Activated naive CD4-positive, alpha-beta T cell treated with anti-CD3 and anti-CD28 coated beads for 36 hours (primary cell): ENCODE measurements at regions not wholly inside any gene's neighbourhood (a gene's known extent, or its start where the extent isn't known, plus 50 kb on each side); places are given as distances from the start of the nearest gene placed in this dataset.

Experiments used
- CTCF ChIA-PET: fragments of 350-600 bp; sonication (Branson Sonifier 250); formaldehyde crosslinking; loops from one replicate; lab custom pipeline; 2021; ENCODE audit warnings: antibody characterized with exemption; lab: Charles Lee
- DNase-seq: peaks from one replicate; pipeline ENCODE4 v3.0.0-alpha.2; 2020
- H3K27ac Mint-ChIP-seq: one replicate; pipeline ENCODE4 v1.8.0; 2021; ENCODE audit warnings: mild to moderate bottlenecking, mixed read lengths
- H3K27me3 Mint-ChIP-seq: one replicate; pipeline ENCODE4 v1.8.0; 2021; ENCODE audit warnings: low read depth, mixed read lengths
- H3K36me3 Mint-ChIP-seq: one replicate; pipeline ENCODE4 v1.8.0; 2021; ENCODE audit warnings: low read depth, mixed read lengths
- H3K4me1 Mint-ChIP-seq: one replicate; pipeline ENCODE4 v1.8.0; 2021; ENCODE audit warnings: low read depth, mixed read lengths
- H3K4me3 Mint-ChIP-seq: one replicate; pipeline ENCODE4 v1.8.0; 2021; ENCODE audit warnings: mild to moderate bottlenecking, moderate library complexity, mixed read lengths
- H3K9me3 Mint-ChIP-seq: one replicate; pipeline ENCODE4 v1.8.0; 2021; ENCODE audit warnings: mixed read lengths
- intact Hi-C: fragments of 100-400 bp; cut with micrococcal nuclease; formaldehyde crosslinking; loops from one replicate; pipeline ENCODE4 v1.15.1; 2023

DNA sequence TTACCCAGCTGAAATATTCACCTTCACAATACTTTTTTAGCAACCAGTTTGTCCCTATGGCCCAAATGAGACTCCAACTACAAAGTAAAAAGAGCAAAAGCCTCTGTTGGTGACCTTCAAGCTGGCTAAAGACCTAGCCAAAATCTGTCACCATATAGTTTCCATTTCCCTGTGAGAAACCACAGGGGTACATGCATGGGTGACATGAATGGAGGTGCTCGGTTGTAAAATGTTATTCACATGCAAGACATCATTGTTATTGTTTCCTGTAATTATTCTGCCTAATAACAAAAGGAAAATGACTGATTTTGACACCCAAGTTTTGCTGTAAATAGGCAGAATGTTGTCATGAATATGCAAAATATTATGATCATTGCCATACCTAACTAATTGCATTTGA, 285.3 kb downstream of the ZNF608 start:
- CTCF ChIA-PET: no interaction called here
- intact Hi-C loops: no loop called here
- no peaks in the 10 kb centered on the region for H3K9me3 Mint-ChIP-seq
- no peaks in the 10 kb centered on the region for H3K4me1 Mint-ChIP-seq
- no peak overlapping the region for H3K27ac Mint-ChIP-seq
- no peaks in the 10 kb centered on the region for H3K27me3 Mint-ChIP-seq
- no peak for DNase-seq
- H3K4me3 Mint-ChIP-seq: no peak overlapping the region
- H3K36me3 Mint-ChIP-seq: no peaks in the 10 kb centered on the region

DNA sequence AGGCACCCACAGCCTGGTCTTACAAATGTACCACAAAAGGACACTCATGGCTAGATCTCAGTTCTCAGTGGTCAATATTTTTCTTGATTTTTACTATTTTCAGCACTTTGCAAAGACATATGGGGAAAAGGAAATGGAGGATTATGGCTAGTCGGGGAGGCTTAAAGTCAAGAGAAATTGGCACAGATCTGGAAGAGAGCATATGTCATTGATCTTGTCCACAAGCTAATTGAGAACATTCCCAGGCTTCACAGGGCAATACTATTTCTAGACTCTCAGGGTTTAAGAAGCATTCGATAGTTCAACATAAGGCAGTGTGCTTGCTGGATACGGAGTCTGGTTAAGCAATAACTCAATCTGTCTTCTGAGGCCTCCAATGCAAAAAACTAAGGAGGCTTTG, 285.8 kb downstream of the ZNF608 start:
- CTCF ChIA-PET: no interaction called here
- Mint-ChIP-seq H3K36me3 (no peaks in the 10 kb centered on the region), H3K27me3 (no peaks in the 10 kb centered on the region), H3K27ac (no peak overlapping the region), H3K4me1 (no peaks in the 10 kb centered on the region), H3K9me3 (no peaks in the 10 kb centered on the region), H3K4me3 (no peak overlapping the region)
- intact Hi-C loops: no loop called here
- DNase-seq: no peak

GRCh38 chr5:124459984-124460383, 286.5 kb downstream of the ZNF608 start:
- CTCF ChIA-PET: no interaction called here
- no peaks in the 10 kb centered on the region for H3K27me3 Mint-ChIP-seq
- H3K36me3 Mint-ChIP-seq: no peaks in the 10 kb centered on the region
- no peak for DNase-seq
- no peak overlapping the region for H3K4me3 Mint-ChIP-seq
- no peaks in the 10 kb centered on the region for H3K4me1 Mint-ChIP-seq
- H3K27ac Mint-ChIP-seq: no peak overlapping the region
- no peaks in the 10 kb centered on the region for H3K9me3 Mint-ChIP-seq
- intact Hi-C loops: no loop called here

DNA sequence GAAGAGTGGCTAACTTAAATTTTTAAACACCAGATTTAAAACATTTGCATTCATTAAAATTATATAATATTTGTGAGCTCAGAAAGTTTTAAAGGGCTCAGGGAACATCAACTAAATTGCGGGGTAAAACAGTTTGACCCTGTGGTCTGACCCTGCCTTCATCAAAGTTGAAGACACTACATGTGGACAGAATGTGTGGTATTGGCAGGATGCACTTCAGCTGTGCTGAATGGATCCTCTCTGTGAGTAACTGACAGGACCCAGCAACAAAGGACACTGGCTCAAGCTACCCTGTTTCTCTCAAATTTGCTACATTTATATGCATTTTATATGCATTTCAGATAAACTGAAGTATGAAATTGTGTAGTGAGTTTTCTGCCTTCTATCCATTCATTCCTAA, 288.5 kb downstream of the ZNF608 start:
- H3K4me1 Mint-ChIP-seq: no peaks in the 10 kb centered on the region
- no peaks in the 10 kb centered on the region for H3K36me3 Mint-ChIP-seq
- DNase-seq: no peak
- no peak overlapping the region for H3K27ac Mint-ChIP-seq
- no peaks in the 10 kb centered on the region for H3K9me3 Mint-ChIP-seq
- H3K27me3 Mint-ChIP-seq: no peaks in the 10 kb centered on the region
- H3K4me3 Mint-ChIP-seq: no peak overlapping the region
- CTCF ChIA-PET: no interaction called here
- intact Hi-C loops: no loop called here

GRCh38 chr5:124457101-124457500, 289.3 kb downstream of the ZNF608 start:
- no peak for DNase-seq
- Mint-ChIP-seq H3K9me3 (no peaks in the 10 kb centered on the region), H3K36me3 (no peaks in the 10 kb centered on the region), H3K4me3 (no peak overlapping the region), H3K27ac (no peak overlapping the region), H3K27me3 (no peaks in the 10 kb centered on the region), H3K4me1 (no peaks in the 10 kb centered on the region)
- CTCF ChIA-PET: no interaction called here
- intact Hi-C loops: no loop called here

GRCh38 chr5:124456249-124456648, 290.2 kb downstream of the ZNF608 start:
- no peaks in the 10 kb centered on the region for H3K36me3 Mint-ChIP-seq
- H3K27ac Mint-ChIP-seq: no peak overlapping the region
- no peak overlapping the region for H3K4me3 Mint-ChIP-seq
- DNase-seq: no peak
- H3K9me3 Mint-ChIP-seq: no peaks in the 10 kb centered on the region
- CTCF ChIA-PET: no interaction called here
- no peaks in the 10 kb centered on the region for H3K27me3 Mint-ChIP-seq
- H3K4me1 Mint-ChIP-seq: no peaks in the 10 kb centered on the region
- intact Hi-C loops: no loop called here

DNA sequence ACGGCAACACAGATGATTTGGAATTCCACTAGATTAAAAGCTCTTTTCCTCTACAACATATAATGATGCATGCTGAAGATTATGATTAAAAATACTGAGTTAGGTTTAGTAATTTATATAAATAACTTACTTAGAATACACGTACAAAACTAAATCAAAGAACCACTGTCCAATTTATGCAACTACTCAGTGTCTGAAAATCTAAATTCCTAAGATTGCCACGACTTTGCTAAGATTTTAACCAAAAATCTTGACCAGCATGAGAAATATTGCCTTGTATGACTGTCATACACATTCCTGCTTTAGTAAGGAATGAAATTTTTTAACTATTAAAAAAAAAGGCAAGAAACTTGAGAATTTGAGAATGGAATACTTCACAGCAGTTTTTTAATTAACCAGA, 292.4 kb downstream of the ZNF608 start:
- intact Hi-C loops: no loop called here
- DNase-seq: no peak
- H3K27me3 Mint-ChIP-seq: no peaks in the 10 kb centered on the region
- no peak overlapping the region for H3K27ac Mint-ChIP-seq
- no peaks in the 10 kb centered on the region for H3K36me3 Mint-ChIP-seq
- no peaks in the 10 kb centered on the region for H3K9me3 Mint-ChIP-seq
- no peak overlapping the region for H3K4me3 Mint-ChIP-seq
- H3K4me1 Mint-ChIP-seq: no peaks in the 10 kb centered on the region
- CTCF ChIA-PET: no interaction called here

DNA sequence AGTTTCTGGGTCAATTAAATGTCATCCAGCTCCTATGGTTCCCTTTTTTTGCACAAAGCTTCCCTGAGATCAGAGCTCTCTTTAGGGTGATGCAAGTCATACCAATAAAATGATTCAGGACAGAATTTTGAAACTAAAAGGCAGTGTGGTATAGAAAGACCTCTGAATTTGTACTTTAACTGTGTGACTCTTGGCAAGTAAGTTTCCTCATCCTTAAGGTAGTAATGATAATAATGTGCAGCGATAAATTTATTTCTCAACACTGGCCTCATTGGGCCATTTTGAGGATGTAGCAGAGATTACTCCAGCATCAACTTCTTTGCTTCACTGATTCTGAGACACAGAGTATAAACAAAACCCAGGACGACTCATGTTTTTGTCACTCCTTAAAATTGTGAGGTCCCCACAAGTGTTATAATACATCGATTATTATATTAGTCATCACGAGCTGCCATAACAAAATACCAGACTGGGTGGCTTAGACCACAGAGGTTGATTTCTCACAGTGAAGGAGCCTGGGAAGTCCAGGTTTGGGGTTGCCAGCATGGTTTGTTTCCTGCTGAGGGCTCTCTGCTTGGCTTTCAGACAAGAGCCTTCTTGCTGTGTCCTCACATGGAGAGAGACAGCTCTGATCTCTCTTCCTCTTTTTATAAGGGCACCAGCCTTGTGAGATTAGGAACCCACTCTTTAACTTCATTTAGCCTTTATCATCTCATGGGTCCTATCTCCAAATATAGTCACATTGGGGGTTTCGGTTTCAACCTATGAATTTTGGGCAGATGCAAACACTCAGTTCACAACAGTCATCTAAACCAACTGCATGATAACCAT, 293.0 kb downstream of the ZNF608 start:
- no peak overlapping the region for H3K4me3 Mint-ChIP-seq
- DNase-seq: peak; percentile 5
- H3K27ac Mint-ChIP-seq: no peak overlapping the region
- no peaks in the 10 kb centered on the region for H3K4me1 Mint-ChIP-seq
- intact Hi-C loops: no loop called here
- CTCF ChIA-PET: no interaction called here
- H3K36me3 Mint-ChIP-seq: no peaks in the 10 kb centered on the region
- H3K9me3 Mint-ChIP-seq: no peaks in the 10 kb centered on the region
- H3K27me3 Mint-ChIP-seq: no peaks in the 10 kb centered on the region

- intact Hi-C loops: no loop called here
- no peaks in the 10 kb centered on the region for H3K27me3 Mint-ChIP-seq
- no peak overlapping the region for H3K4me3 Mint-ChIP-seq
- no peaks in the 10 kb centered on the region for H3K9me3 Mint-ChIP-seq
- H3K4me1 Mint-ChIP-seq: no peaks in the 10 kb centered on the region
- H3K27ac Mint-ChIP-seq: no peak overlapping the region
- CTCF ChIA-PET: no interaction called here
- no peaks in the 10 kb centered on the region for H3K36me3 Mint-ChIP-seq
- DNase-seq: no peak
Measured at GRCh38 chr5:124452412-124452811, 294.0 kb downstream of the ZNF608 start.

- Mint-ChIP-seq H3K4me3 (no peak overlapping the region), H3K36me3 (no peaks in the 10 kb centered on the region), H3K9me3 (no peaks in the 10 kb centered on the region), H3K27ac (no peak overlapping the region), H3K4me1 (no peaks in the 10 kb centered on the region), H3K27me3 (no peaks in the 10 kb centered on the region)
- no peak for DNase-seq
- CTCF ChIA-PET: no interaction called here
- intact Hi-C loops: no loop called here
Measured at GRCh38 chr5:124451721-124452383, 294.6 kb downstream of the ZNF608 start.

DNA sequence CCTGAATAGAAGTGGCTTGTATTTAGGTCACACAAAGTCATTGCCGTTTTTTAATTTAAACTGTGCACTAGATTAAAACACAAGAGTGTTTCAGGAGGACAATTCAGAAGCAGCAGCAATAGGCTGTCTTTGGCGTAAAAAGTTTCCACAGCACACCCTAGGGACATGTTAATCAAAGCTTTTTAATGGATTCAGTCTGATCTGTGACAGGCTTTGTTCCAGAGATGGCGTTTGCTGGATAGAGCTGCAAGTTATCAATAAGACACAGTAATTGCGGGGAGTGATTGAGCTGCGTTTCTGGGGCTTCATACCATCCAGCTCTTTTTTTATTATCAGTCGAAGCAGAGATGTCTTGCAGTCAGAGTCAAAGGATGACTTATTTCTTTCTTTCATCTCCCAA, 300.3 kb downstream of the ZNF608 start:
- no peaks in the 10 kb centered on the region for H3K27me3 Mint-ChIP-seq
- H3K9me3 Mint-ChIP-seq: no peaks in the 10 kb centered on the region
- intact Hi-C loops: no loop called here
- CTCF ChIA-PET: no interaction called here
- no peak overlapping the region for H3K4me3 Mint-ChIP-seq
- no peaks in the 10 kb centered on the region for H3K4me1 Mint-ChIP-seq
- H3K36me3 Mint-ChIP-seq: no peaks in the 10 kb centered on the region
- H3K27ac Mint-ChIP-seq: no peak overlapping the region
- DNase-seq: no peak

DNA sequence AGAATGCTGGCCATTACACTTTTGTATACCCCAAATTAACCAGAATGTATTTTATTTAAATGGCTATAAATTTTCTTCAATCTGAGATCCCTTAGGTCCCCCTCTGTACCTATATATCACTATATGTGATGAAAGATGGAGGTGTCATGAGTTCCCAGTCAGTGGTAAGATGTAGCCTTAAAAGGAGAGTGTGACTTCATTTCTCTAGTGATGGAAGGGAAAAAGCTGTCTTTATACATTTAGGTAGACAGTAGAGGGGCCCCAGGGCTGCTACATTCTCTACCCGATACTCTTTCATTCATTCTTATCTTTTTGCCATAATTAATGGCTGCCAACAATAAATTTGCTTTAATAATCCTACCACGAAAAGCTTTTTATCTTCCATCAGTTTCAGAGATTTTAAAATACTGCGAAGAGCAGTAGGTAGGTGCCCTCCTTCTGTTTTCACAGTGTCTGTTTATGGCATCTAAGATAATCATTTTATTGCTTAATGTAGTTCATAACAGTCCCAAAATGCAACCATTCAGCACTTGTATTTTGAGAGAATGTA, 301.3 kb downstream of the ZNF608 start:
- Mint-ChIP-seq H3K36me3 (no peaks in the 10 kb centered on the region), H3K27me3 (no peaks in the 10 kb centered on the region), H3K4me3 (no peak overlapping the region), H3K4me1 (no peaks in the 10 kb centered on the region), H3K27ac (no peak overlapping the region), H3K9me3 (no peaks in the 10 kb centered on the region)
- DNase-seq: no peak
- intact Hi-C loops: no loop called here
- CTCF ChIA-PET: no interaction called here
